Activated CD4-positive, alpha-beta memory T cell treated with anti-CD3 and anti-CD28 coated beads, Interleukin-2, amount 10 ng/mL, durations not matched to agents 7 days and 5 days (primary cell): ENCODE measurements at regions not wholly inside any gene's neighbourhood (a gene's known extent, or its start where the extent isn't known, plus 50 kb on each side); places are given as distances from the start of the nearest gene placed in this dataset.

ENCODE experiments used
- CTCF ChIA-PET: fragments of 350-600 bp; sonication (Branson Sonifier 250); formaldehyde crosslinking; loops from one replicate; lab custom pipeline; 2021; ENCODE audit warnings: antibody characterized with exemption, inconsistent platforms; lab: Charles Lee
- POLR2A ChIA-PET: fragments of 350-600 bp; sonication (Branson Sonifier 250); formaldehyde crosslinking; loops from one replicate; lab custom pipeline; 2021; ENCODE audit warnings: antibody characterized with exemption; lab: Charles Lee
- DNase-seq: peaks from one replicate; pipeline ENCODE4 v3.0.0-alpha.2; 2020
- H3K27ac Mint-ChIP-seq: one replicate; pipeline ENCODE4 v1.8.0; 2021; ENCODE audit warnings: mild to moderate bottlenecking, mixed read lengths
- H3K27me3 Mint-ChIP-seq: one replicate; pipeline ENCODE4 v1.8.0; 2021; ENCODE audit warnings: mixed read lengths
- H3K36me3 Mint-ChIP-seq: one replicate; pipeline ENCODE4 v1.8.0; 2021; ENCODE audit warnings: low read depth, mixed read lengths
- H3K4me1 Mint-ChIP-seq: one replicate; pipeline ENCODE4 v1.8.0; 2021; ENCODE audit warnings: mixed read lengths
- H3K4me3 Mint-ChIP-seq: one replicate; pipeline ENCODE4 v1.8.0; 2021; ENCODE audit warnings: mild to moderate bottlenecking, mixed read lengths
- H3K9me3 Mint-ChIP-seq: one replicate; pipeline ENCODE4 v1.8.0; 2021; ENCODE audit warnings: mixed read lengths

DNA sequence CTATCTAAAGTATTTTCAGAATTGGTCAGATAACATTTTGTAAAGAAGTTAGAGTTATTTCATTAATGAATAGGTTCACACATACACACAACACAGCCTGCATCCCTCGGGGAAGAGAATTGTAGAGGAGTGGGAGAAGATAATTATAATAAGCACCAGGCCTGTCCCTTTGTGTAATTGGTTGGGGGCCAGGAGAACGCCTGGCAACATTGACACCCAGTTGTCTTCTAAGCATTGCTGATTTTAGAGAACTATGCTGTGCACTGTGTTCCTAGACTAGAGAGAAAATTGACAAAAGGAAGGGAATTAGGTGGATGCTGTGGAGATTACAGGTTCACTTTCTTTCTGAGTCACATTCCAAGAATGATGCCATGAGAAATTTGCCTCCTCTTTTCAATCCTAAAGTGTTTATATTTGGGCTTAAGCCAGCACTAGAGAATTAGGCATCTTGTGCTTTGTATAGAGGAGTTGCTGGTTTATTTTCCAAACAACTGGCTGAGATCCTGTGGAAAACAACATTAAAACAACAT lies 247.6 kb downstream of the COX7C start:
- ChIA-PET POLR2A (no interaction called here), CTCF (no interaction called here)
- no peak for DNase-seq
- Mint-ChIP-seq H3K27ac (no peak overlapping the region), H3K4me1 (no peaks in the 10 kb centered on the region), H3K27me3 (peaks cover 29% of the 10 kb centered on the region), H3K4me3 (no peak overlapping the region), H3K9me3 (no peaks in the 10 kb centered on the region), H3K36me3 (no peaks in the 10 kb centered on the region)

DNA sequence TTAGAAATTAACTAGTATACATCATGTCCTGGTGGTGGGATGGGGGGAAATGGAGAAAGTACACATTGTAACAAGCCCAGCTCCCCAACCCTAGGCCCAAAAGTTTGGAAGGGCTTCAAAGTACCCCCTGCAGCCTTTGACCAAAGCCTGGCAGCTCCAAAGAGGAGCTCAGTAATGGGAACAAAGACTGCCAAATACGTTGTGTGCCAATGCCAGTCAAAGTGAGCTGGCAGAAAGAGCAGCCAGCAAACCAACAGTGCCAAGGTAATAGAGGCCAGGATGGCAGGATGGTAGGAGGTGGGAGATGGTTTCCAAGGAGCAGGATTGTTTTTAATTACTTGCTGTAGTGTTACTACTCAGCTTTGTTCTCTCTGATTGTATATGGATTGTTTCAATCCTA lies 248.3 kb downstream of the COX7C start:
- Mint-ChIP-seq H3K9me3 (no peaks in the 10 kb centered on the region), H3K4me1 (no peaks in the 10 kb centered on the region), H3K27ac (no peak overlapping the region), H3K4me3 (no peak overlapping the region), H3K36me3 (no peaks in the 10 kb centered on the region), H3K27me3 (peaks cover 32% of the 10 kb centered on the region)
- ChIA-PET POLR2A (interaction anchor here (0.6 kb wide), 1 partner anchor 12 kb away, joined by 3 read pairs; no protein-coding TSS in a partner anchor), CTCF (no interaction called here)
- no peak for DNase-seq

GRCh38 chr5:86869268-86869667 lies 251.5 kb downstream of the COX7C start:
- no peak overlapping the region for H3K4me3 Mint-ChIP-seq
- H3K9me3 Mint-ChIP-seq: no peaks in the 10 kb centered on the region
- CTCF ChIA-PET: no interaction called here
- H3K36me3 Mint-ChIP-seq: no peaks in the 10 kb centered on the region
- POLR2A ChIA-PET: no interaction called here
- H3K4me1 Mint-ChIP-seq: no peaks in the 10 kb centered on the region
- no peak overlapping the region for H3K27ac Mint-ChIP-seq
- no peak for DNase-seq
- H3K27me3 Mint-ChIP-seq: peaks cover 32% of the 10 kb centered on the region

- POLR2A ChIA-PET: no interaction called here
- no peaks in the 10 kb centered on the region for H3K9me3 Mint-ChIP-seq
These were observed 257.8 kb downstream of the COX7C start for GRCh38 chr5:86875539-86875938.

DNA sequence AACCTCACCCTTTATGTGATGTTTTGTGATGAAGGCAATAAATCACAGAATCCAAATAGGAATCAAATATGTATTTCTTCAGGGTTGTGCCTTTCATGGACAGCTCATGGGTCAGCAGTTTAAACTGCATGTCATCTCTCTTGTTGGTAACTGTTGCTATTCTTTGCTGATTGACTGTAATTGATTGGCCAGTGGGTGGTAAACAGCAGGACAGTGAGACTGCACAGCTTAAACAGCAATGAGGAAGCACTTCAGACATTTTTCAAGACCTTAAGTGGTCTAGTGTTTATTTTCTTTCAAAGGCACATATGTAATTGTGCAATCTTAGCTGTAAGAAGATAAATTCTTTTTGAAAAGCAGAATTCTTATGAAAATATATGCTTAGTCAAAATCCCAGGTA lies 260.5 kb downstream of the COX7C start:
- no peak for DNase-seq
- no peaks in the 10 kb centered on the region for H3K9me3 Mint-ChIP-seq
- no peak overlapping the region for H3K4me3 Mint-ChIP-seq
- H3K4me1 Mint-ChIP-seq: no peaks in the 10 kb centered on the region
- no peaks in the 10 kb centered on the region for H3K36me3 Mint-ChIP-seq
- CTCF ChIA-PET: interaction anchor here (1.2 to 3.0 kb wide), 3 partner anchors 88 to 522 kb away, joined by 4 to 9 read pairs (median 4); no protein-coding TSS in a partner anchor
- H3K27me3 Mint-ChIP-seq: peaks cover 8% of the 10 kb centered on the region
- POLR2A ChIA-PET: no interaction called here
- no peak overlapping the region for H3K27ac Mint-ChIP-seq

More at GRCh38 chr5:86875539-86875938, 257.8 kb downstream of the COX7C start:
- H3K27me3 Mint-ChIP-seq: peaks cover 17% of the 10 kb centered on the region
- H3K4me1 Mint-ChIP-seq: no peaks in the 10 kb centered on the region
- no peaks in the 10 kb centered on the region for H3K36me3 Mint-ChIP-seq
- H3K27ac Mint-ChIP-seq: no peak overlapping the region
- no peak for DNase-seq
- CTCF ChIA-PET: no interaction called here
- no peak overlapping the region for H3K4me3 Mint-ChIP-seq

- POLR2A ChIA-PET: no interaction called here
- Mint-ChIP-seq H3K9me3 (no peaks in the 10 kb centered on the region), H3K4me1 (no peaks in the 10 kb centered on the region), H3K4me3 (no peak overlapping the region), H3K27ac (no peak overlapping the region), H3K36me3 (no peaks in the 10 kb centered on the region), H3K27me3 (peaks cover 5% of the 10 kb centered on the region)
- CTCF ChIA-PET: interaction anchor here (1.7 to 3.0 kb wide), 3 partner anchors 38 to 521 kb away, joined by 4 to 11 read pairs (median 9); no protein-coding TSS in a partner anchor
- no peak for DNase-seq
These were observed 261.3 kb downstream of the COX7C start for GRCh38 chr5:86879086-86879485.

DNA sequence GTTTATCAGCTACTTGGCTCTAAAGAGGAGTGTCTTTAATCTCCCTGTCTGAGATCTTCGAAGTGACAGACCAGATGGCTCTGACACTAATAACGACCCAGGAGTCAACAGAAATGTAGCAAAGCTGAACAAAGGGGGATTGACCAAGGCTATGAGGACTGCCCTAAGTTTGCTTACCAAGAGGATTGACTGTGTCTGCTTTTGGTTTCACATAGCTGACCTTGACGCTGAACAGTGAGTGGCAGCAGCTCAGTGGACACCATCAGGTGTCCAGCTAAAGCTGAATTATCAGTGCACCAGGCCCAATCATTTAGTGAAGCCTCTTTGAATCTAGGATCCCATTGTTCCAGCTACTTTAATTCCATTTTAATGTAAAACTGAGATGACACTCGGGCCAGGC lies 262.6 kb downstream of the COX7C start:
- peaks cover 5% of the 10 kb centered on the region for H3K27me3 Mint-ChIP-seq
- H3K27ac Mint-ChIP-seq: no peak overlapping the region
- no peak overlapping the region for H3K4me3 Mint-ChIP-seq
- H3K9me3 Mint-ChIP-seq: no peaks in the 10 kb centered on the region
- POLR2A ChIA-PET: interaction anchor here (1.1 kb wide), 1 partner anchor 241 kb away, joined by 3 read pairs; no protein-coding TSS in a partner anchor
- no peak for DNase-seq
- no peaks in the 10 kb centered on the region for H3K36me3 Mint-ChIP-seq
- H3K4me1 Mint-ChIP-seq: no peaks in the 10 kb centered on the region
- CTCF ChIA-PET: interaction anchor here (0.7 to 2.8 kb wide), 15 partner anchors 9 to 519 kb away, joined by 3 to 52 read pairs (median 4); no protein-coding TSS in a partner anchor

- POLR2A ChIA-PET: interaction anchor here (1.1 kb wide), 1 partner anchor 240 kb away, joined by 3 read pairs; no protein-coding TSS in a partner anchor
- peak; percentile 57 for DNase-seq
- Mint-ChIP-seq H3K36me3 (no peaks in the 10 kb centered on the region), H3K9me3 (no peaks in the 10 kb centered on the region), H3K27me3 (peaks cover 4% of the 10 kb centered on the region), H3K27ac (no peak overlapping the region), H3K4me3 (no peak overlapping the region), H3K4me1 (no peaks in the 10 kb centered on the region)
- CTCF ChIA-PET: interaction anchor here (0.7 to 2.8 kb wide), 16 partner anchors 9 to 519 kb away, joined by 3 to 52 read pairs (median 4); no protein-coding TSS in a partner anchor
These were observed 263.2 kb downstream of the COX7C start for GRCh38 chr5:86880785-86881492.

GRCh38 chr5:86881493-86882090 lies 263.9 kb downstream of the COX7C start:
- H3K4me3 Mint-ChIP-seq: no peak overlapping the region
- no peak for DNase-seq
- POLR2A ChIA-PET: no interaction called here
- no peaks in the 10 kb centered on the region for H3K36me3 Mint-ChIP-seq
- H3K27ac Mint-ChIP-seq: no peak overlapping the region
- no peaks in the 10 kb centered on the region for H3K9me3 Mint-ChIP-seq
- CTCF ChIA-PET: interaction anchor here (1.5 to 2.8 kb wide), 3 partner anchors 35 to 132 kb away, joined by 4 to 27 read pairs (median 11); no protein-coding TSS in a partner anchor
- peaks cover 2% of the 10 kb centered on the region for H3K27me3 Mint-ChIP-seq
- no peaks in the 10 kb centered on the region for H3K4me1 Mint-ChIP-seq

GRCh38 chr5:86884608-86885007 lies 266.9 kb downstream of the COX7C start:
- ChIA-PET POLR2A (no interaction called here), CTCF (interaction anchor here (0.7 kb wide), 1 partner anchor 100 kb away, joined by 3 read pairs; no protein-coding TSS in a partner anchor)
- peaks cover 6% of the 10 kb centered on the region for H3K27me3 Mint-ChIP-seq
- H3K36me3 Mint-ChIP-seq: no peaks in the 10 kb centered on the region
- H3K4me3 Mint-ChIP-seq: no peak overlapping the region
- DNase-seq: no peak
- H3K27ac Mint-ChIP-seq: no peak overlapping the region
- no peaks in the 10 kb centered on the region for H3K4me1 Mint-ChIP-seq
- H3K9me3 Mint-ChIP-seq: no peaks in the 10 kb centered on the region

DNA sequence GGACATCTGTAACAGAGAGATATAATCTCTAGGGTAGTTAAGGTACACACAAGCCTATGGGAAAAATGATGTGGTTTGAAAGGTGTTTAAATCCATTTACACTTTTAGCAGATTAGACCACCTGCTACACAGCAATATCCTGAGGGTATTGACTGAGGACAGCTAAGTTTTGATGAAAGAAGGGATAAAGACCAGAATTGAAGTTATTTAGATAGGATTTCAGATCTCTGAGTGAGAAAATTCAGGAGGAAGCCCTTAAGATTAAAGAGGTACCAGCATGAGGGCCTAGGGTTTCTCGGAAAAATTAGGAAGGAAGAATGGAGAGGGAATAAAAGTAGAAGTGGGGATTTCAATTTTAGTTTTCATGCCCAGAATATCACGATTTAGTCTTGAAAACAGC lies 267.3 kb downstream of the COX7C start:
- ChIA-PET POLR2A (no interaction called here), CTCF (no interaction called here)
- no peak for DNase-seq
- Mint-ChIP-seq H3K36me3 (no peaks in the 10 kb centered on the region), H3K4me1 (no peaks in the 10 kb centered on the region), H3K27ac (no peak overlapping the region), H3K27me3 (peaks cover 6% of the 10 kb centered on the region), H3K4me3 (no peak overlapping the region), H3K9me3 (no peaks in the 10 kb centered on the region)

DNA sequence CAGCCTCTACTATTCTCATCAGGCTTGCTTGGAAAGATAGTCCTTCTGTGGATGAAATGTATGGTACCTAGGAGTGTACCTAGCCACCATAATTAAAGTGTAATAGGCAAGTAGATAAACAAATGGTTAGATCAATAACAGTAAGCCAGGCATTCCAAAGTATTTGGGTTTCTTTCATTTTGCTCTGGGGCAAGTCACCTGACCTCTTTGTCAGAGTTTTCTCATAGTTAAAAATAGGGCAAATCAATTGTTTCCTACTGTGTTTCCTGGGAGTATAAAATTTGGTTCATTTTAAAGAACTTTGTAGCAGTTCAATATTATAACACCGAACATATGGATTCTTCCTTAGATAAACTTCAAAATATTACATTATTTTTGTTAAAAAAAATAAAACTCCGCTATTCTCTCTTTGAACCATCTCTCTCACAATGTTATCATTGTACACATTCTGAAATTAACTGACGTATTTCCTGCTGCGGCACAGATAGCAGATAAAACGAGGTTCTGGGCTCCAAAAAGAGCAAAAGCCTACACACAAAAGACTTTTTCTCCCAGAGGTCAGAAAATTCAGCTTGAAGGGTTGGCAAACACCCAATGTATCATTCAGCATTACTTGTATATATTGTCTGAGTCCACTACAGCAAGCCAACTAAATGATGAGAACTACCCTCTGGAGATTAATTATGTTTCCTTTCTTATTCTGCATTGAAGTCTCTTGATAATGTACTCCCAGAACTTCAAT lies 267.9 kb downstream of the COX7C start:
- Mint-ChIP-seq H3K36me3 (no peaks in the 10 kb centered on the region), H3K4me3 (no peak overlapping the region), H3K4me1 (no peaks in the 10 kb centered on the region), H3K27me3 (peaks cover 6% of the 10 kb centered on the region), H3K27ac (no peak overlapping the region), H3K9me3 (no peaks in the 10 kb centered on the region)
- CTCF ChIA-PET: no interaction called here
- POLR2A ChIA-PET: no interaction called here
- DNase-seq: no peak

DNA sequence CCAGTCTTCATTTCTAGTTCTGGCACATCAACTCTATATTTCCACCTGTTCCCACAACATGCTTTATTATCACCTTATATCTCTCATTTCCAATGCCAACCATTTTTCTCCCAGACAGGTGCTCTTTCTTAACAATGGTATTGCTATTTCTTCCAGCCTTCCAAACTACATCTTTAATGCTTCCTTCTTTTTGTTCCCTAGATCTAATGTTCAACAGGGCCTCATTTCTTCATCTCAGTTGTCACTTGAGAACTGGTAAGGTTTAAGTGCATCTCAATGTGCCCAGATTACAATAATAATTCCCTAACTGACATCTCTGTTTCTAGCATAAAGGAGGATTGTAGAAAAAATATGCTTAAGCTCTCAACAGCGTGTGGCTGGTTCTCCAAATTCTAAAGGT lies 272.6 kb downstream of the COX7C start:
- ChIA-PET POLR2A (no interaction called here), CTCF (no interaction called here)
- peaks cover 11% of the 10 kb centered on the region for H3K27me3 Mint-ChIP-seq
- H3K9me3 Mint-ChIP-seq: no peaks in the 10 kb centered on the region
- no peaks in the 10 kb centered on the region for H3K36me3 Mint-ChIP-seq
- no peak overlapping the region for H3K27ac Mint-ChIP-seq
- DNase-seq: no peak
- H3K4me3 Mint-ChIP-seq: no peak overlapping the region
- no peaks in the 10 kb centered on the region for H3K4me1 Mint-ChIP-seq
